Fibroblast of peridontal ligament (primary cell): ENCODE measurements at regions not wholly inside any gene's neighbourhood (a gene's known extent, or its start where the extent isn't known, plus 50 kb on each side); places are given as distances from the start of the nearest gene placed in this dataset.
"Not testable (repeated sequence)": the region's sequence is repeated elsewhere in the genome, so short reads cannot be mapped to it uniquely, and the experiment has no call there.

Source experiments
- DNase-seq: peaks from one replicate; pipeline ENCODE4 v3.0.0-alpha.2; 2010; ENCODE audit errors: extremely low read depth

DNA sequence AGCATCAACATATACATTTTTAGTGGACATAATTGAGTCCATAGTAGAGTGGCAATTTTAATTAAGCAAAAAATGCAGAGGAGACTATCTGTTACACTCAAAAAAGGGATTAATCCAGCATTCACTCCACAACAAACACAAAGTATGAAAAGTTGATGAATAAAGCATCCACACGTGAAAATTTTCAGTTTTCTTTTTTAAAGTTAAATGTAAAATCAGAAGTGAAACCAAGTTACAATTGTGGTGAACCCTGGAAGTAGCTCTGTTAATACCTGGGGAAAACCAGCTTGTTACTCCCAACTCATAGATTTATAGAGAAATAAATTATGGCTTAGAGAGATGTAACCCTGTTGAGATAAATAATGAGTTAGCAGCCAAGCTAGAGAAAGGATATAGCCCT lies 807.8 kb downstream of the TRIB2 start:
- no peak for DNase-seq

DNA sequence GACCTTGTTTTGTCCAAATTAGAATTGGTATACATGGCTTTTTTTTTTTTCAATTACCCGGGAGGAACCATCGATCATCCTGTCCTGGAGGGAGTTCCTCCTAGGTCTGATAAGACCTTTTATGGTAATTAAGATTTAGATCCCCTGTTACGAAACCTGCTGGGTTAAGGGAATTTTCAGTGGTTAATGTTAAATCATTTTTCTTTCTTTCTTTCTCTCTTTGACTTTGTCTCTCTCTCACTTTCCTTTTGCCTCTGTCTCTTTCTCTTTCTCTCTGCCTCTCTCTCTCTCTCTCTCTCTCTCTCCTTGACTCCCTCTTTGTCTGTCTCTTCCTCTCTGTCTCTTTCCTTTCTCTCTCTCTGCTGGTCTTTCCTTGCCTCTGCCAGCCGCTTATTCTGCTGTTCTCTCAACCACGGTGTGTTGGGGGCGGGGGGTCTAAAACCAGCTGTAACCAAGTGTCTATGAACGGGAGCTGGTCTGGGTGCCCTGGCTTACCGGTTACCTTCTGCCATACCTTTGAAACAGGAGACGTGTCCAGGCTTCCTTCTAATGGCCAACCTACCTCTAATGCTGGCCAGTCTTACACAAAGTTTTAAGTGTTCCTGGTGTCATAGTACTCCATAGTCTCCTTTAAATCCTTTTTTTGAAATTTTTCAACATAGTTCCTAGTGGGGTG lies 815.1 kb downstream of the TRIB2 start:
- DNase-seq = not testable (repeated sequence)

- DNase-seq = not testable (repeated sequence)
Measured at GRCh38 chr2:13532781-13533523, 816.2 kb downstream of the TRIB2 start.

DNA sequence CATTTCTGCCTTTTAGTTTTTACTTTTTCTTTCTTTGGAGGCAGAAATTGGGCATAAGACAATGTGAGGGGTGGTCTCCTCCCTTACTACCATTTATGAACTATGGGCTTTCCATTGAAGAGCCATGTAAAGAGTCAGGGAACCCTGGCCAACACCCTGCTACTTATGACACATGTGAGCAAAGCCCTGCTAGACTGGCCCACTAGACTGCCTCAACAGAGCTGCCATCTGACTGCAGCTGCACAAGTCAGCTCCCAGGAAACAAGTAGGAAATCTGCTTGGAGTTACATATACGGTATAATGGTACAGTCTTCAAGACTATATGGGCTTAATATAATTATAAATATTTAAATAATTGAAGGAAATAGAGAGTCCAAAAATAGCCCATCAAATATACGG lies 816.8 kb downstream of the TRIB2 start:
- DNase-seq = no peak

DNA sequence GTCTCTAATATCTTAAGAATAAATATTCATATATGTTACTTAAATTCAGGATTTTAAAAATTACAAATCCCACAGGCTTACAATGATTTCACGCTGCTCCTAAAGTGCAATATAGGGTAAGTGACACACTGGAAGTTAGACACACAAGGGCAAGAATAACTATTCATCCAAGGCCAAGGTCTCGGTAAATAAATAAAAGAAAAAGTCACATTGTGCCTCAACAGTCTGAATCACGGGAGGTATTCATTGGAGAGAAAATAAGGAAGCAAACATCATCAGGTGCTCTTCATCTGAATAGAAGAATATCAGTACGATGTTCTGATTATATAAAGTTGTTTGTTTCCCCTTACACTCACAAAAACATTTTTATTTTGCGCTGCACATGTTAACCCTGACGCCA lies 820.2 kb downstream of the TRIB2 start:
- DNase-seq = no peak

DNA sequence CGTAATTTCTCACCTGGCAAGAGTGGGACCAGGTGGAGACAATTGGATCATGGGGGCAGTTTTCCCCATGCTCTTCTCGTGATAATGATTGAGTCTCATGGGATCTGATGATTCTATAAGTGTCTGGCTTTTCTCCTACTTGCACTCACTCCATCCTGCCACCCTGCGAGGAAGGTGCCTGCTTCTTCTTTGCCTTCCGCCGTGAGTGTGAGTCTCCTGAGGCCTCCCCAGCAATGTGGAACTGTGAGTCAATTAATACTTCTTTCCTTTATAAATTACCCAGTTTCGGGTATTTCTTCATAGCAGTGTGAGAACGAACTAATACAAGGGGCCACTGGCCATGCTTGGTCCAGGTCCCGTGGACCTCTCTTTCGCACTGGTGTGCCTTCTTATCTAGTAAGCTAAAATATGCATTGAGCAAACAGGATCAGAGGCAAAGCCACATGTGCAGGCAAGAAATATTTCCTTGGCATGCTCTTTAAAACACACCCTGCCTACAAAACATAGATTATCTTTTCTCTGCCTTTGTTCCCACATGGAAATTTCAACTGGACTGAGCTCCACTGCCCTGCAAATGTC lies 821.1 kb downstream of the TRIB2 start:
- DNase-seq = no peak

- no peak for DNase-seq
Measured at GRCh38 chr2:13539296-13539695, 822.6 kb downstream of the TRIB2 start.

- DNase-seq = no peak
Measured at GRCh38 chr2:13542061-13542460, 825.3 kb downstream of the TRIB2 start.

DNA sequence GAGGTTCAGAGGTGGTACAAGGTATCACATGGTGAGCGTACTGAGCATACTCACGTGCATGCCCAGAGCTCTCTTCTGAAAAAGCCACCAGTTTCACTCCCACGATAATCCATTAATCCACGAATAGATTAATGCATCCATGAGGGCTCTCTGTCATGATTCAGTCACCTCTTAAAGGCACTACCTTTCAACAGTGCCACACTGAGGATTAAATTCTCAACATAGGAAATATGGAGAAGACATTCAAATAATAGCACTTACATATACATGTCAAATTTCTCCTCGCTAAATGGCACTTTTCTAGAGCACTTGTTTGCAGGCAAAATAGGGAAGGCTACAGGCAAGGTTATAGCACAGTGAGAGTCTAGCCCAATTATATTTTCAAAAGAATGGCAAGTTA lies 825.9 kb downstream of the TRIB2 start:
- no peak for DNase-seq

DNA sequence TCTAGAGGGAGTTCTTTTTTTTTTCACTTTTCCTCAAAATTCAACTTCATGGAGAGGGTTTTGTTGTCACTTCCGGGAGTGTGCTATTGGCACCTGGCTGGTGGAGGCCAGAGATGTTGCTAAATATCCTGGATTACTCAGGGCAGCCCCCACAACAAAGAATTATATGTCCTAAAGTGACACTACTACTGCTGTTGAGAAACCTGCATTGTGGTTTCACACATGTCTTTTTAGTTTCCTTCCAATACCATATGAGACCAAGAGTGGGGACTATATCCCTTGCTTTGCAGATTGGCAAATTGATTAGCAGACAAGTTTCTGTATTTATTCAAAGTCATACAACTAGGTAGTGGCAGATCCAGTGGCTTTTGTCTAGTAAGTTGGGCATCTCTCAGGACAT lies 826.8 kb downstream of the TRIB2 start:
- no peak for DNase-seq

DNA sequence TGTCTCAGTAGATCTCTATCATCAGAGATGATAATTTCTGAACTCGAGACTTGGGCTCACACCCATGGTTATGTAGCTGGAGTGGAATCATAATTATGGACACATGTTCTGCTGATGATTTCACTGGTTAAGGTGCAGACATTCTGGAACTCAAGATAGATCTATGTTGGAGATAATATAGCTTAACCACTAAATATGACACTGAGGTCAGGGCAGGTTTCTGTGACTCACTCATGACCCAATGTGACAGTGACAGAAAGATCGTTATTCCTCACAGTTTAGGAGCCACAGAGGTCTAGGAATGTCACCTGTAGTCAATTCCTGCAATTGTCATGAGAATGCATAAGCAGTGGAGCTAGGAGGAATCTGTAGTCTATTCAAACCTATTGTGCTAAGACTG lies 828.6 kb downstream of the TRIB2 start:
- DNase-seq = no peak

- DNase-seq = no peak
Measured at GRCh38 chr2:13546131-13546530, 829.4 kb downstream of the TRIB2 start.

DNA sequence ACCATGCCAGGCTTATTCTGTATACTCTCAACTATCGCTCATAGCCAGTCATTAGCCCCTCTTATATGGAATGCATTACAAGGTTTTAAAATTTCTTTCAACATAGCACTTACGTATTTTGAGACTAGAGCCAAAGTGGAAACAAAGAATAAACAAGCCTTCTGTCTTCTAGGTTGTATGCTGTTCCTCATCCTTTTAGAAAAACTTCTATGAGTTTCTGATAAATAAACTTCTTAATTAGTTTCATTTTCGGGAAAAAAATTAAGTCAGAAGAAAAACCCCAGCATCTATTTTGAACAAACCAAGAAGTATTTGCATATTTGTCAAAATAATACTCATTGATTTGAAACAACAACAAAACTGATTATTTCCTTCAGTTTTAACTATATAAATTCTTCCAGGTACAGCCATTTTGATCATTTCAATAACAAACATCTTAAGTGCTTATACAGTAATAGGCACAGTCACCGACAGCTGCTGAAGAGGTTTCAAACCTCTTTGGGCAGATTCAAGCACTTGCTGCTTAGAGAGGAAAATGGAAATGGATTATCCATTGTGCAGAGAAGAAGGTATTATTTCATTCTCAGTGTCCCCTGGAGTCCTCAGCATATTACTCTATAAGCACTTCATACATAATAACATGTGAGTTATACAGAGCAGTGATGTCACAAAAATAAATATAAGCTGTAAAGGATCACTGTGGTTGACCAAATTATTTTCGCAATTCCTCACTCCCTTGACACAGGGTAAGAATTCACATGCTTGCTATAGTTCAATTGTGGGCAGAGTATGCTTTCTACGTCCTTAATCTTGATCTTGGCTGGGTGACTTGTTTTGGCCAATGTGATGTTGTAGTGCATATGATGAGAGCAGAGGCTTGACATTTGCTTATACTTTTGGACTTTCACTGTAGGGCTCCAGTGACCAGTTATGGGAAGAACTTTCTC lies 833.8 kb downstream of the TRIB2 start:
- peak; percentile 47 for DNase-seq

DNA sequence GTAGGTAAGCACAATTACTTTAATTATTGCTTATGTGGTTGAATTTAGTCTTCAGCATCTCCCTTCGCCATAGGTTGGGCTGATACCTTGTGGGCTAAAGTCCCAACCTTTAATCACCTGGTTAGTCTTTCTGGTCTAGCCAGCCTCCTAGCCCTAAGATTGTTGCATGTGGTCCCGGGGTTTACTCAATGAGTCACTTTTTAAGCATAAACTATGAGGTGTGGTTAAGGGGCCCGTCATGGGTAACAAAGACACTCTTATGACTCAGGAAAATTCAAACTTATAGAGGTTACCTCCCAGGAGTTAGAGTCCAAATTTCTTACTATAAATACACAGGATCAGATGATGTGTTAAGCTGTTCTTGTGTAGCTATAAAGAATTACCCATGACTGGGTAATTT lies 841.6 kb downstream of the TRIB2 start:
- DNase-seq = peak; percentile 62

- DNase-seq = no peak
Measured at GRCh38 chr2:13560322-13560721, 843.6 kb downstream of the TRIB2 start.

GRCh38 chr2:13572466-13572865 lies 855.7 kb downstream of the TRIB2 start:
- DNase-seq = no peak

DNA sequence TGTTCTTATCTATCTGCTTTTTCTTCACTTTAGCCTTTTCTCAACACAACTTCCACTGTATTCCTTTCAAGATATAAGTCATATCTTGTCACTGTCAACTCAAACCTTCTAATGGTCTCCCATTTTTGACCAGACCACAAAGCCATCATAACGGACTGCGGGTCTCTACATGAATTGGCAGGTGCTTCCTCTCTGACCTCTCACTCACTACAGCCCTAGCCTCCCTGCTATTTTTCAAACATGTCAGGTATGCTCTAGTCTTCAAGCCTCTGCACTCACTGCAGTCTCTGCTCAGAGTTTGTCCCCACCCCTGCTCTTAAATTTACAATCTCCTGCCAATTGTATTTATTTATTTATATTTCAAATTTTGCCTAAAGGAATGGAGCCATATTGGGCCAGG lies 858.1 kb downstream of the TRIB2 start:
- DNase-seq = no peak

GRCh38 chr2:13576406-13577036 lies 859.8 kb downstream of the TRIB2 start:
- no peak for DNase-seq

DNA sequence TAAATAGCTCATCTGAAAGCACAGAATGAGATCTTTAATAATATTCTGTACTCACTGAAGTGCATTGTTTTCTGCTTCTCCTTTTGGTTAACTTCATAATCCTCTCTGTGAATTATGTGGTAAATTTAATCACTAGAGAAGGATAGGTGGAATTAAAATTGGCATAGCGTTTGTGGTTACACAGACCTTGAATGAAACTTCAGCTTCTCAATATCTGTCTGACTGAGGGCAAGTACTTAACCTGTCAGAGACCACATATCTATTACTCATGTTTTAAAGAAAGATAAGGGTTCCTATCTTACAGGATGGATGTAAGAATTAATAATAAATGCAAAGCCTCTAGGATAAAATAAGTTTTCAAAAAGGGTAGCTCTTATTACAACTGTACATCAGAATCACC lies 861.8 kb downstream of the TRIB2 start:
- no peak for DNase-seq

GRCh38 chr2:13581471-13581870 lies 864.7 kb downstream of the TRIB2 start:
- DNase-seq = no peak

DNA sequence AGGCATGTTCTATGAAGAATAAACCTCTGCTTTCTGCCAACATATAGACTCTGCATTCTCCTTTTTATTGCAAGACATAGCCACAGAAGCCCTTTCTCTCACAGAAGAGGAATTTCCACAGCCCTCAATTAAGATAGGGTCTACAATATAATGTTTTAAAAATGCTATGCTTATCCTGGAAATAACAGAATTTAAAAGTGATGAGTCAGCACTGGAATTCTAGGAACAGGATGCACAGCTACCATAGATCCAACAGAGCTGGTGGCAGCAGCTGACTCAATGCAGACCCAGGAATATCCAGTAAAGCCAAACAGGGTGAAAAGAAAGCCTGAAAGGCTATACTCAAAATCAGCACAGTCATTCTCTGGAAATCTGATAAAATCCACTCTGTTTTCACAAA lies 866.9 kb downstream of the TRIB2 start:
- DNase-seq = no peak

- no peak for DNase-seq
Measured at GRCh38 chr2:13584020-13584419, 867.3 kb downstream of the TRIB2 start.
